ENCODE measurements at regions not wholly inside any gene's neighbourhood (a gene's known extent, or its start where the extent isn't known, plus 50 kb on each side); places are given as distances from the start of the nearest gene placed in this dataset.

- DNase-seq (ENCODE audit: low spot score): no peak
- Histone ChIP-seq H3K27ac (no peak overlapping the region), H3K4me1 (no peaks in the 10 kb centered on the region), H3K36me3 (no peaks in the 10 kb centered on the region), H3K4me3 (no peak overlapping the region), H3K27me3 (no peaks in the 10 kb centered on the region), H3K9me3 (no peaks in the 10 kb centered on the region)
- TF ChIP-seq, protein P1, sequence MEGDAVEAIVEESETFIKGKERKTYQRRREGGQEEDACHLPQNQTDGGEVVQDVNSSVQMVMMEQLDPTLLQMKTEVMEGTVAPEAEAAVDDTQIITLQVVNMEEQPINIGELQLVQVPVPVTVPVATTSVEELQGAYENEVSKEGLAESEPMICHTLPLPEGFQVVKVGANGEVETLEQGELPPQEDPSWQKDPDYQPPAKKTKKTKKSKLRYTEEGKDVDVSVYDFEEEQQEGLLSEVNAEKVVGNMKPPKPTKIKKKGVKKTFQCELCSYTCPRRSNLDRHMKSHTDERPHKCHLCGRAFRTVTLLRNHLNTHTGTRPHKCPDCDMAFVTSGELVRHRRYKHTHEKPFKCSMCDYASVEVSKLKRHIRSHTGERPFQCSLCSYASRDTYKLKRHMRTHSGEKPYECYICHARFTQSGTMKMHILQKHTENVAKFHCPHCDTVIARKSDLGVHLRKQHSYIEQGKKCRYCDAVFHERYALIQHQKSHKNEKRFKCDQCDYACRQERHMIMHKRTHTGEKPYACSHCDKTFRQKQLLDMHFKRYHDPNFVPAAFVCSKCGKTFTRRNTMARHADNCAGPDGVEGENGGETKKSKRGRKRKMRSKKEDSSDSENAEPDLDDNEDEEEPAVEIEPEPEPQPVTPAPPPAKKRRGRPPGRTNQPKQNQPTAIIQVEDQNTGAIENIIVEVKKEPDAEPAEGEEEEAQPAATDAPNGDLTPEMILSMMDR (IDR thresholded peaks at IDR 0.05): no peak
Observed at GRCh38 chr16:13586051-13586450, 333.9 kb upstream of the ERCC4 start.

- no peak overlapping the region for H3K27ac ChIP-seq
- TF ChIP-seq, protein P1 (IDR thresholded peaks at IDR 0.05): no peak
- H3K36me3 ChIP-seq: no peaks in the 10 kb centered on the region
- no peaks in the 10 kb centered on the region for H3K4me1 ChIP-seq
- no peak for DNase-seq (ENCODE audit: low spot score)
- H3K27me3 ChIP-seq: no peaks in the 10 kb centered on the region
- H3K9me3 ChIP-seq: no peaks in the 10 kb centered on the region
- H3K4me3 ChIP-seq: no peak overlapping the region
Observed at GRCh38 chr16:13587181-13587580, 332.8 kb upstream of the ERCC4 start.

DNA sequence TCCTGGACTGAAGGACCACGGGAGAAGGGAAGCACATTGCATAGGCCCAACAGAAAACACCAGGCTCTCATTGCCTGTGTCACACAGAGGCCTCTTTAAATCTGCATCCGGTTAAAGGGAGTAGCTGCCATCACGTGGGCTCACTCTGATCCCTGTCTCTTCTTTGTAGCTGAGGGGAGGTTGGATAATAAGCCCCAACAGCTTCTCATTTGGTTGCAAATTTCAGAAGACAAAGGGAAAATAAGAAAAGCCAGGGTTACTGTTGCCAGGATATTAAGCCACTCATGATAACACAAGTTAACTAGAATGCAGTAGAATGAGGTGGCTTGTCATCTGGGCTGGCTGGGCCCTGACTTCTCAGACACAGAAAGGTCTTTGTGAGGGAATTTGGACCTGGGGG, 325.1 kb upstream of the ERCC4 start:
- Histone ChIP-seq H3K4me1 (no peaks in the 10 kb centered on the region), H3K36me3 (no peaks in the 10 kb centered on the region), H3K27ac (no peak overlapping the region), H3K9me3 (no peaks in the 10 kb centered on the region), H3K27me3 (no peaks in the 10 kb centered on the region), H3K4me3 (no peak overlapping the region)
- TF ChIP-seq, protein P1 (IDR thresholded peaks at IDR 0.05): no peak
- DNase-seq (ENCODE audit: low spot score): no peak

DNA sequence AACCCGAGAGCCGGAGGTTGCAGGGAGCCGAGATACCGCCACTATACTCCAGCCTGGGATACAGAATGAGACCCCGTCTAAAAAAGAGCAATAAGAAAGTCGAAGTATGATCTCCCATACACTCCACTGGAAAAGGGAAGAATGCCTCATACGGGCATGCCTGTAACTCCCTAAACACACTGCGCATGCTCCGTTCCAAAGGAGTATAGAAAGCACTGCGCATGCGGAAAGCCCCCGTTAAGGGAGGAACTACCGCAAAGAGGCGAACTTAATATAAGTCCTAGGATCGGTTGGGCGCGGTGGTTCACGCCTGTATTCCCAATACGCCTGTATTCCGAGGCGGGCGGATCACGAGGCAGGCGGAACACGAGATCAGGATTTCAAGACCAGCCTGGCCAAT, 313.1 kb upstream of the ERCC4 start:
- TF ChIP-seq, protein P1 (IDR thresholded peaks at IDR 0.05): no peak
- no peaks in the 10 kb centered on the region for H3K4me1 ChIP-seq
- H3K27me3 ChIP-seq: no peaks in the 10 kb centered on the region
- H3K27ac ChIP-seq: no peak overlapping the region
- H3K4me3 ChIP-seq: no peak overlapping the region
- H3K36me3 ChIP-seq: no peaks in the 10 kb centered on the region
- no peak for DNase-seq (ENCODE audit: low spot score)
- H3K9me3 ChIP-seq: no peaks in the 10 kb centered on the region

- no peak for DNase-seq (ENCODE audit: low spot score)
- TF ChIP-seq, protein P1 (IDR thresholded peaks at IDR 0.05): no peak
- H3K36me3 ChIP-seq: no peaks in the 10 kb centered on the region
- H3K9me3 ChIP-seq: no peaks in the 10 kb centered on the region
- no peaks in the 10 kb centered on the region for H3K4me1 ChIP-seq
- no peak overlapping the region for H3K27ac ChIP-seq
- H3K27me3 ChIP-seq: no peaks in the 10 kb centered on the region
- no peak overlapping the region for H3K4me3 ChIP-seq
Observed at GRCh38 chr16:13607289-13607688, 312.7 kb upstream of the ERCC4 start.

GRCh38 chr16:13611596-13611995, 308.4 kb upstream of the ERCC4 start:
- Histone ChIP-seq H3K9me3 (no peaks in the 10 kb centered on the region), H3K27ac (no peak overlapping the region)

More at GRCh38 chr16:13611596-13611995, 308.4 kb upstream of the ERCC4 start:
- no peak overlapping the region for H3K4me3 ChIP-seq
- TF ChIP-seq, protein P1 (IDR thresholded peaks at IDR 0.05): no peak
- no peaks in the 10 kb centered on the region for H3K4me1 ChIP-seq
- no peaks in the 10 kb centered on the region for H3K27me3 ChIP-seq
- no peak for DNase-seq (ENCODE audit: low spot score)
- H3K36me3 ChIP-seq: no peaks in the 10 kb centered on the region

All from right atrium auricular region (tissue), 2 donors.